GM18505 (cell line): ENCODE measurements at regions not wholly inside any gene's neighbourhood (a gene's known extent, or its start where the extent isn't known, plus 50 kb on each side); places are given as distances from the start of the nearest gene placed in this dataset.
"Not testable (repeated sequence)": the region's sequence is repeated elsewhere in the genome, so short reads cannot be mapped to it uniquely, and the experiment has no call there.

ENCODE experiments used
- ATAC-seq: cut with Tn5 transposase; IDR thresholded peaks from one replicate; pipeline ENCODE4 v1.9.1; 2021; ENCODE audit not compliant: unreplicated experiment
- POLR2A ChIP-seq: IDR thresholded peaks from 4 replicates; pipeline ENCODE4 v1.6.1; 2011; ENCODE audit warnings: borderline replicate concordance; ENCODE audit not compliant: insufficient read depth, insufficient read length; ENCODE audit errors: extremely low read depth

DNA sequence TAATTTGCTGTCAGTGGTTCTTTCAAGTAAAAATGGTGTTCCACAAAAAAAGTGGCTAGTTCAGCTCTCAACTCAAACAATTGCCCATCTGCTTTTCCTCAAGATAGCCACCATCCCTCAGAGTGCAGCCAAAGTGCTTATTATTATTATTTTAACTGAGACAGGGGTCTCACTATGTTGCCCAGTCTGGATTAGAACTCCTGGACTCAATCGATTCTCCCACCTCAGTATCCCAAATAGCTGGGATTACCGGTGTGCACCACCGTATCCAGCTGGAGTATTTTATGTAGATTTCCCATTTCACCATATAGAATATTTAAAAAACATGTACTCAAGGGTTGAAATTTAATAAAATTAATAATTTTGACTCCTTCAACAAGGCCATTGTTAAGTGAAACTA, 62.1 kb upstream of the USP9X start:
- TF ChIP-seq POLR2A: no peak
- no peak for ATAC-seq

GRCh38 chrX:41024335-41024734, 60.9 kb upstream of the USP9X start:
- not testable (repeated sequence) for ATAC-seq

- ATAC-seq: no peak
- no peak for TF ChIP-seq POLR2A
Measured at GRCh38 chrX:41024755-41025154, 60.5 kb upstream of the USP9X start.

- ATAC-seq: no peak
Measured at GRCh38 chrX:41025926-41026701, 59.1 kb upstream of the USP9X start.

GRCh38 chrX:41026702-41027078, 58.6 kb upstream of the USP9X start:
- no peak for TF ChIP-seq POLR2A
- ATAC-seq: no peak

More at GRCh38 chrX:41025926-41026701, 59.1 kb upstream of the USP9X start:
- no peak for TF ChIP-seq POLR2A

- ATAC-seq: no peak
- TF ChIP-seq POLR2A: no peak
Measured at GRCh38 chrX:41029332-41029731, 55.9 kb upstream of the USP9X start.

GRCh38 chrX:41031256-41031967, 53.8 kb upstream of the USP9X start:
- no peak for TF ChIP-seq POLR2A
- ATAC-seq: no peak

DNA sequence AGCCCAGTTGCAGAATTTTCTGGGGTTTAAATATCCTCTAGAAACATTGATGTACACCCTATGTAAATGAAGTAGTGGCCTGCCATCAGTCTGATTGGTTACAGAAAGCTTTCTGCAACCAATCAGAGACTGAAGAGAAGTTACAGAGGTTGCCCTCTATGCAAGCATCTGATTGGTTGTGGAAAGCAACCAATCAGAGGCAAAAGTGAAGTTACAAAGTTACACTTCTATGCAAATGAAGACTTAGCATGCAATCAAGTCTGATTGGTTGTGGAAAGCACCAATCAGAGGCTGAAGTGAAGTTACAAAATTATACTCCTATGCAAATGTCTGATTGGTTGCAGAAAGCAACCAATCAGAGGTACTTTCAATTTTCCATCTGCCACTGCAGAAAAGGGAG, 51.9 kb upstream of the USP9X start:
- no peak for ATAC-seq
- no peak for TF ChIP-seq POLR2A

DNA sequence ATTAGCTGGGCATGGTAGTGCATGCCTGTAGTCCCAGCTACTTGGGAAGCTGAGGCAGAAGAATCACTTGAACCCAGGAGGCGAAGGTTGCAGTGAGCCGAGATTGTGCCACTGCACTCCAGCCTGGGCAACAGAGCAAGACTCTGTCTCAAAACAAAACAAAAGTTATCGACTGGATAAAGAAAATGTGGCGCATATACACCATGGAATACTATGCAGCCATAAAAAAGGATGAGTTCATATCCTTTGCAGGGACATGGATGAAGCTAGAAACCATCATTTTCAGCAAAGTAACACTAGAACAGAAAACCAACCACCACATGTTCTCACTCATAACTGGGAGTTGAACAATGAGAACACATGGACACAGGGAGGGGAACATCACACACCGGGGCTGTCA, 50.3 kb upstream of the USP9X start:
- not testable (repeated sequence) for ATAC-seq
